GM12874 (cell line): ENCODE measurements at regions not wholly inside any gene's neighbourhood (a gene's known extent, or its start where the extent isn't known, plus 50 kb on each side); places are given as distances from the start of the nearest gene placed in this dataset.

Source experiments
- TF ChIP-seq, protein P1 (sequence below): IDR thresholded peaks from 2 replicates; pipeline ENCODE4 v1.5.1; 2011; ENCODE audit warnings: low read depth, mild to moderate bottlenecking, control low read depth, low read length, moderate library complexity; ENCODE audit not compliant: insufficient read depth

DNA sequence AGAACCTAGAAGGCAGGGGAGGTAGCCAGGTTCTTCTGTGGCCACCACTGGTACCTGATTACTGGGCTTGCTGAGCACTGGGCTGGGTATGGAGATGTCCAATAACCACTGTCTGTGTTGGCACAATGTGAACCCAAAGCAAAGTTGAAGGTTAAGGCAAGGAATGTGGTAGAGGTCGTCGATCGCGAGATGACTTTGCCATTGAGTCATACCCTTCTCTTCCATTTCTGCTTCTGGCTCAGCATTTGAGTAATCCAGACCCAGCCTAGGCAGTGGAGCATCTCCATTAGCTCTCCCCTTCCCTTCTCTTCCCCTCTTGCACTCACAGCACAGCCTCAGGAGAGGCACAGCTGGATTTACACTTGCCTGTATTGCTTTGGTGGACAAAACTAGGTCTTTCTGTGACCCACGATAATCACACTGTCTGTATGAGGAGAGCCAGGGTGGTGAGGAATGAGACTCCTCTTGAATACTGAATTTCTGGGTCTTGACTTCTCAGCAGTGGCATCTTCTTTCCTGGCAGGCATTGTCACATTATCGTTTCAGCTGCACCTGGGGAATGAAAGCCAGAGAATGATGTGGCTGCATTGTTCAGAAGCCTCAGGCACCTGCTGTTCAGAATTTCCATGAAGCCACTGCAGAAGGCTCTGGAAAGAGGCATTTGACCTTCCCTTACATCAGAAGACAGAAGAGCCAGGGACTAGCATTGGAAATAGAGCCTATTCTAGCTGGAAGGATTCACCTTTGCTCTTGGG is 272.6 kb downstream of the PDCD6IP start:
- TF ChIP-seq, protein P1, sequence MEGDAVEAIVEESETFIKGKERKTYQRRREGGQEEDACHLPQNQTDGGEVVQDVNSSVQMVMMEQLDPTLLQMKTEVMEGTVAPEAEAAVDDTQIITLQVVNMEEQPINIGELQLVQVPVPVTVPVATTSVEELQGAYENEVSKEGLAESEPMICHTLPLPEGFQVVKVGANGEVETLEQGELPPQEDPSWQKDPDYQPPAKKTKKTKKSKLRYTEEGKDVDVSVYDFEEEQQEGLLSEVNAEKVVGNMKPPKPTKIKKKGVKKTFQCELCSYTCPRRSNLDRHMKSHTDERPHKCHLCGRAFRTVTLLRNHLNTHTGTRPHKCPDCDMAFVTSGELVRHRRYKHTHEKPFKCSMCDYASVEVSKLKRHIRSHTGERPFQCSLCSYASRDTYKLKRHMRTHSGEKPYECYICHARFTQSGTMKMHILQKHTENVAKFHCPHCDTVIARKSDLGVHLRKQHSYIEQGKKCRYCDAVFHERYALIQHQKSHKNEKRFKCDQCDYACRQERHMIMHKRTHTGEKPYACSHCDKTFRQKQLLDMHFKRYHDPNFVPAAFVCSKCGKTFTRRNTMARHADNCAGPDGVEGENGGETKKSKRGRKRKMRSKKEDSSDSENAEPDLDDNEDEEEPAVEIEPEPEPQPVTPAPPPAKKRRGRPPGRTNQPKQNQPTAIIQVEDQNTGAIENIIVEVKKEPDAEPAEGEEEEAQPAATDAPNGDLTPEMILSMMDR = no peak

DNA sequence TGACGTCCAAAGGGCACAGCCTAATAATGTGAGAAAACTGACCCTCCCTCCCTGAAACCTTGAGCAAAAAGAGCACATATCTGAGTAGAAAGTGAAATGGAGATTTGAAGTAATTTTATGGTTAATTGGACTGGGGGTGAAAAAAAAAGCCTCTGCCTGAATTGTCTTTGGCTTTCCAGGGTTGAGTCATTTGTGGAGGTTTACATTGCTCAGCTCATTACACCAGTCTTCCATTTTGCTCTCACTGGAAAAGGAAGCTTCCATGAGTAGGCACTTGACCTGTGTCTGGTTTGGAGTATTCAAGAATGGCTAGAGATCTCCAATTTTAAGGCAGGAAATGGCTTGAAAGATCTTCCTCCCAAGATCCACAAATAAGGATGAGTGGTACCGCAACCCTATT is 273.9 kb downstream of the PDCD6IP start:
- TF ChIP-seq, protein P1 = no peak

DNA sequence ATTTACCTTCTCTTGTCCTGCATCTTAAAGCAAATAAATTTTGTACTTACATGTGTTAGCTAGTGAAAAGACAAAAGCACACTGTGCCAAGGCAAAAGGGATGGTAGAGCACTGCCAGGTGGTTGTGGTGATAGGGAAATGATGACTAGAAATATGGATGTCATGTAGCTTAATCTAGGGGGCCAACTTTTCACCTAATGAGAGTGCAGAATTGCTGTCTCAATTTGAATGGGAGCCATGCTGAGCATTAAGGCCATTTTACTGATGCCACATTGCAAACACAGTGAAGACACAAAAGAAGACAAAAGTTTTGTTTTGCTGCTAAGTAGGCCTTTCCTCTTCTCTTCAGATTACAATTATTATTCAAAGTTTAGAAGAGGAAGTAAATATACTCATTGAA is 274.7 kb downstream of the PDCD6IP start:
- TF ChIP-seq, protein P1 = no peak

DNA sequence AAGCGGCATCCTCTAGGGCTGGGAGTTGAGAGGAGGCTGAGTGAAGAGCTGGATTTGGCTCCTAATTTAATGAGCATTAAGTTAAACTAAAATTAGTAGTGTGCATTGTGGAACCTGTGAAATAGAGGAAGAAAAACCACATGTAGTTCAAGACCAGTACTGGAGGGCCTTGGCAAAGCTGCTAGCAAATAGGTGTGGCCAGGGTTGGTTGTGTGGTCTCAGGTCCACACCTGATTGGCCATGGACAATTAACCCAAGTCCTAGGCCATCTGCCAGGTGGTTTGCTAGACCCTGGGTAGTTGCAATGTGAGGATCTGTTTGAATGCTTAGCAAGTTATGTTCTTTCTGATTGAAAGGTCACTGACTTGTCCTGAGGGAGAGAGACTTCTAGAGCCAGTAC is 275.5 kb downstream of the PDCD6IP start:
- TF ChIP-seq, protein P1 = no peak

DNA sequence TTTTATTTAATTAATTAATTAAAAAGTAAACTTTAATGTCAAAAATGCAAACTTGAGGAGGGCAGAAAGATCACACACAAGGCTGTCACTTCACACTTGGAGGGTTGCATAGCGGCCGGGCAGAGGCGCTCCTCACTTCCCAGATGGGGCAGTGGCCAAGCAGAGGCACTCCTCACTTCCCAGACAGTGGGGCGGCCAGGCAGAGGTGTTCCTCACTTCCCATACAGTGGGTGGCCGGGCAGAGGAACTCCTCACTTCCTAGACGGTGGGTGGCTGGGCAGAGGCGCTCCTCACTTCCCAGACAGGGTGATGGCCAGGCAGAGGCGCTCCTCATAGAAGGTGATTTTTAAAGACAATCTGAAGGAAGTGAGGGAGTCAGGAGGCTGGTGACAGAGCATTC is 277.5 kb downstream of the PDCD6IP start:
- TF ChIP-seq, protein P1 = no peak

DNA sequence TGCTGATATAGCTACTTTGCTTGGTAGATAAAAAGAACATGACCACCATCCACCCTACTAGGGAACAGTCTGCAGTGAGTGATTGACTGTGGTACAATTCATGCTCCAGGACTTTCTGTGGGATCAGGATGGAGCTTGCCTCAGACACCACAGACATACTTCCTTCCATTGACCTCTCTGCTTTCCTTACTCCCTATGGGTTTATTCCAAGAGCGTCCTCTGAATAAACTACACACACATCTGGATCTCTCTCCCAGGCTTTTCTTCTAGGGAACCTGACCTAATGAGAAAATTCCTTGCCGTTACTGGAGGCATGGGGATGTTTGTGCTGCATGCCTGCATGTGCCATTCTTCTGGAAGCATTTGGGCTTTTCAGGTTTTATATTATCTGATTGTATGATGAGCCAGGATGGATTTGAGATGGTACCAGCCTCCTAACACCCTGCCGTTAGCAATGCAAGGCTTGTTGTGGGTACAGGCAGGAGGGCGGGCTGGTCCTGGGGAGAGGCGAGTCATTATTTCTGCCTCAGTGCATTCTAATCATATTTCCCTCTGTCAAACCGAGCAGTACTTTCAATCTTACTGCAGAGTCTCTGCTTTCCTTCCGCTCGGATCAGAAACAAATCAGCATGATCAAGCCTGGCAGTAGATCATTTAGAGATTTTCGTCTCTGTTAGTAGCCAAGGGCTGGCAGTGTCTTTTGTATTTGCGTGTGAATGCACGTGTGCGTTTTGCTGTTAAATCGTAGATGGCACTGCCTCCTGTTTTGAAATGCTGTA is 279.2 kb downstream of the PDCD6IP start:
- TF ChIP-seq, protein P1 = no peak

DNA sequence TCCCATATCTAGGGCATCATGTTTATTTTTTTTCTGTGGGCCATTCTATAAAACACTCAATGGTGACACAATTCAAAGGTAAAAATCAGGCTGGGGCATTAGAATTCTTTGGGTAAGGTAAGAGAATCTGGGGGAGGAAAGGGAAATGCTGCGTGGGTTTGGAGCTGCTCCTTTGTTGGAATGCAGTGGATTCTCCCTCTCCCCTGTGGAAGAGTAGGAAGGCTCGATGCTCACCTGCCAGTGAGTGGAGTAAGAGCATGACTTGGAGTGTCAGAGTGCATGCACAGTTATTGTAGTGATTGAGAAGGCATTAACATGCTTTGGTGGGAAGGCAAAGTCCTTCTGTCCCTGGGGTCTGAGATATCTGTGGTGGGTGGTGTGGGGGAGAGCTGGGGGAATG is 280.0 kb downstream of the PDCD6IP start:
- TF ChIP-seq, protein P1 = no peak
